GM12872 (cell line): ENCODE measurements at regions not wholly inside any gene's neighbourhood (a gene's known extent, or its start where the extent isn't known, plus 50 kb on each side); places are given as distances from the start of the nearest gene placed in this dataset.

Experiments
- TF ChIP-seq, protein P1 (sequence below): IDR thresholded peaks from 3 replicates; pipeline ENCODE4 v1.5.1; 2011; ENCODE audit warnings: low read depth, mild to moderate bottlenecking, low read length, moderate library complexity; ENCODE audit not compliant: insufficient read depth

DNA sequence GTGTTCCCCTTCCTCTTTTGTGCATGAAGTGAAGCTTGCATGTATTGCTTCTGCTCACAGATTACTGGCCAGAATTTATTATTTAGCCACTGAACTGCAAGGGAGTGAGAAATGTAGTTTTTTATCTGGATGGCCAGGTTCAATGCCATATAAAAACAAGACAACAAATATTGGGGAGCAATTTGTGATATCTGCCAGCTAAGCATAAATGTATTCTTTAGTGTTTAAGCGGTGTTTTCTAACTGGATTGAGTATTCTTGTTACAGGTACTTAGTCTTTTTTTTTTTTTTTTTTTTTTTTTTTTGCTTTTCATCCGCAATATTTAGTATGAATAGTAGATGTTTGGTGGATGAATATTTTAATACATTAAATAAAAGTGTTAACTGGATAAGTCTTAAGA lies 158.2 kb downstream of the TFAP2B start:
- TF ChIP-seq, protein P1, sequence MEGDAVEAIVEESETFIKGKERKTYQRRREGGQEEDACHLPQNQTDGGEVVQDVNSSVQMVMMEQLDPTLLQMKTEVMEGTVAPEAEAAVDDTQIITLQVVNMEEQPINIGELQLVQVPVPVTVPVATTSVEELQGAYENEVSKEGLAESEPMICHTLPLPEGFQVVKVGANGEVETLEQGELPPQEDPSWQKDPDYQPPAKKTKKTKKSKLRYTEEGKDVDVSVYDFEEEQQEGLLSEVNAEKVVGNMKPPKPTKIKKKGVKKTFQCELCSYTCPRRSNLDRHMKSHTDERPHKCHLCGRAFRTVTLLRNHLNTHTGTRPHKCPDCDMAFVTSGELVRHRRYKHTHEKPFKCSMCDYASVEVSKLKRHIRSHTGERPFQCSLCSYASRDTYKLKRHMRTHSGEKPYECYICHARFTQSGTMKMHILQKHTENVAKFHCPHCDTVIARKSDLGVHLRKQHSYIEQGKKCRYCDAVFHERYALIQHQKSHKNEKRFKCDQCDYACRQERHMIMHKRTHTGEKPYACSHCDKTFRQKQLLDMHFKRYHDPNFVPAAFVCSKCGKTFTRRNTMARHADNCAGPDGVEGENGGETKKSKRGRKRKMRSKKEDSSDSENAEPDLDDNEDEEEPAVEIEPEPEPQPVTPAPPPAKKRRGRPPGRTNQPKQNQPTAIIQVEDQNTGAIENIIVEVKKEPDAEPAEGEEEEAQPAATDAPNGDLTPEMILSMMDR, result no peak

DNA sequence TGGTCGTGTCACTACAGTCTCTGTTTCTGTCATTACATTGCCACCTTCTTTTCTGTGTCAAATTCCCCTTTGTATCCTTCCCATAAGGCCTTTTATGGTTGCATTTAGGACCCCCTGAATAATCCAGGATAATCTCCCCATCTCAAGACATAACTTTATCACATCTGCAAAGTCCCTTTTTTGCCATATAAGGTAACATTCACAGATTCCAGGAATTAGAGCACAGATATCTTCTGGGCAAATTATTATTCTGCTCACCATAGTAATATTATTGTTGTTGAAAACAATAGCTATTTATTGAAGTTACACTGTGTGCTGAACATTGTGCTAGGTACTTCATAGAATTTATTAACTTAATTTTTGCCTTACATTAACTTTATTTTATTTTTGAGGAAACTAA lies 159.1 kb downstream of the TFAP2B start:
- TF ChIP-seq, protein P1, result no peak

DNA sequence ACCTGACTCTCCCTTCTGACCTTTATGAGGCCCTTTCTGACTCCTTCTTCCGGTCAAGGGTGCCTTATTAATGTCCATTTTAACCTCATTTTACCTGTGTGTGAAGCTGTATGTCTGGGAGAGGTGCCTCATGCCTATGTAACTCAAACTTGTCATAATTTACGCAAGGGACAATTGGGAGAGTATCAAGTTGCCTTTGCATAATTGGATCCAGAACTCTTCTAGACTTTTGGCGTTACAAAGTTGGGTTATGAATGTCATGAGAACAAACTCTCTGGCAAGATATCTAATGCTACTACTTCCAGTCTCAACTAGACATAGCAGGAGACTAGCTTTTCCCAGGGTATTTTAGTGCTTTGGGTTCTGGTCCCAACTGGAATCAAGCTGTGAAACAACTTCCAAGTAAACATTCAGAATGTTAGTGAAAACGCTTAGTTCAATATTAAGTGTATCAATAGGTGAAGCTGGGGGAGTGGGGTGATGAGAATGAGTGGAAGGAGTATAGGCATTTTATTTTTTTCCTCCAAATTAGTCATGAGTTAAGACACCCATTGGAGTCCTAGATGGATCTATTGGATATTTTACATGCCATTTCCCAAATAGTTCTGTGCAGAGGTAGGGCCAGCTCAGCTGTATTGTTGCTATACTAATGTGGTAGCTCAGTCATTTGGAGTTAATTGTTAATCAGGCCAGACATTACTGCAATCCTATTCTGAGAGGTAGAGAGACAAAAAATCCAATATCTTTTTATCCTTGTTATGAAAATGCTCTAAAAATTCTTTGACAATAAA lies 159.9 kb downstream of the TFAP2B start:
- TF ChIP-seq, protein P1, result no peak

DNA sequence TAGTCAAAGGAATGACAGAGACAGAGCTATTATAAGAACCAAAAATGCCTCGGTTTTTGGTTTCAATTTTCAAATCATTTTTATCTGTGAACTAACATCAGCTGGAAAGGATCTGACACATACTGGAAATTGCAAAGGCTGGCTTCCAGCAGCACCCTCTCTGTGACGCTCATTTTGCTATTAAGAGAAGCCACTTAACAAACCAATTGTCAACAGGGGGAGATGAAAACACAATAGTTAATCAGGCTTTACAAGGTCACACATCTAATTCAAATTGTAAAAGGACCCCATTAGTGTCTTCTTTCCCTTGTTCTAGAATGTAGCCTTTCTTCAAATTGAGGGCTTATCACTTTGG lies 160.5 kb downstream of the TFAP2B start:
- TF ChIP-seq, protein P1, result no peak

DNA sequence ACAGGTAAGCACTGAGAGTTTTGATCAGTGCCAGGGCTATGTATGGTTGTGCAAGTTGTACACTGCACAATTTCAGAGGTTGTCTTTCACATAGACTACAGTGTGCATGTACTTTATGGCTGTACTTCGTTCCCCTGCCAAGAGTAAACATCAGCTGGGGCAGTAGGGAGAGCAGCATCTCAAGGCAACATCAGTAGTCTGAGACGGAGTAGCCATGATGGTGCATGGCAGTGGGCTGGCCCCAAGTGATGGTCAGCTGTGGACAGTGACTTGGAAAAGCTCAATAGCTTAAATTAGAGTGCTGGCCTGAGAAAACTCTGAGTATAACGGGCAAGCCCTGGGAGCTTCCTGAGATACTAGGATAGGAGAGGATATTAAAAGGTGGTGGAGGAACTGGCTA lies 165.5 kb downstream of the TFAP2B start:
- TF ChIP-seq, protein P1, result no peak

- TF ChIP-seq, protein P1, result no peak
Measured at GRCh38 chr6:50986319-50986718, 167.6 kb downstream of the TFAP2B start.

GRCh38 chr6:50989123-50989522 lies 170.5 kb downstream of the TFAP2B start:
- TF ChIP-seq, protein P1, result no peak
